Astrocyte (in vitro differentiated cells and primary cell): ENCODE measurements at regions not wholly inside any gene's neighbourhood (a gene's known extent, or its start where the extent isn't known, plus 50 kb on each side); places are given as distances from the start of the nearest gene placed in this dataset.

Experiments
- DNase-seq: peaks from one replicate; pipeline ENCODE4 v3.0.0-alpha.2; 2010; ENCODE audit warnings: low read depth
- FAIRE-seq: peaks from 2 replicates; lab custom pipeline; 2011; peaks lifted over from hg19 to GRCh38; lab: Jason Lieb, UNC
- H2AFZ ChIP-seq: 2 replicates; pipeline ENCODE4 v1.6.0; 2012; ENCODE audit warnings: low read depth, low read length, inconsistent platforms
- H3K27ac ChIP-seq: 2 replicates; pipeline ENCODE4 v1.5.1; 2011; ENCODE audit warnings: low read depth, low read length, inconsistent platforms
- H3K27me3 ChIP-seq: 2 replicates; pipeline ENCODE4 v1.6.0; 2011; ENCODE audit warnings: low read length, inconsistent platforms; ENCODE audit not compliant: insufficient read depth
- H3K36me3 ChIP-seq: 2 replicates; pipeline ENCODE4 v1.5.1; 2011; ENCODE audit warnings: low read length, inconsistent platforms; ENCODE audit not compliant: insufficient read depth
- H3K4me1 ChIP-seq: 2 replicates; pipeline ENCODE4 v1.5.1; 2011; ENCODE audit warnings: low read length, inconsistent platforms; ENCODE audit not compliant: insufficient read depth
- H3K4me2 ChIP-seq: 2 replicates; pipeline ENCODE4 v1.6.0; 2012; ENCODE audit warnings: low read length, inconsistent platforms
- H3K4me3 ChIP-seq: 2 replicates; pipeline ENCODE4 v1.5.1; 2011; ENCODE audit warnings: low read depth, mild to moderate bottlenecking, low read length, inconsistent platforms; ENCODE audit not compliant: insufficient read depth
- H3K79me2 ChIP-seq: 2 replicates; pipeline ENCODE4 v1.6.0; 2012; ENCODE audit warnings: mild to moderate bottlenecking, low read length, inconsistent platforms; ENCODE audit not compliant: insufficient read depth
- H3K9ac ChIP-seq: 2 replicates; pipeline ENCODE4 v1.6.0; 2012; ENCODE audit warnings: mild to moderate bottlenecking, low read length, inconsistent platforms
- H3K9me3 ChIP-seq: 2 replicates; pipeline ENCODE4 v1.5.1; 2012; ENCODE audit warnings: low read depth, mild to moderate bottlenecking, low read length, inconsistent platforms; ENCODE audit not compliant: insufficient read depth
- H4K20me1 ChIP-seq: 2 replicates; pipeline ENCODE4 v1.6.0; 2012; ENCODE audit warnings: low read length, inconsistent platforms; ENCODE audit not compliant: insufficient read depth
- H3K27ac Mint-ChIP-seq: one replicate; pipeline ENCODE4 v1.8.0; 2021; ENCODE audit warnings: mild to moderate bottlenecking, mixed read lengths; ENCODE audit not compliant: unreplicated experiment
- H3K27me3 Mint-ChIP-seq: one replicate; pipeline ENCODE4 v1.8.0; 2021; ENCODE audit warnings: low read depth, mixed read lengths; ENCODE audit not compliant: unreplicated experiment
- H3K36me3 Mint-ChIP-seq: one replicate; pipeline ENCODE4 v1.8.0; 2021; ENCODE audit warnings: low read depth, mixed read lengths; ENCODE audit not compliant: unreplicated experiment
- H3K4me1 Mint-ChIP-seq: one replicate; pipeline ENCODE4 v1.8.0; 2021; ENCODE audit warnings: low read depth, mixed read lengths; ENCODE audit not compliant: unreplicated experiment
- H3K4me3 Mint-ChIP-seq: one replicate; pipeline ENCODE4 v1.8.0; 2021; ENCODE audit warnings: mild to moderate bottlenecking, moderate library complexity, mixed read lengths; ENCODE audit not compliant: unreplicated experiment
- H3K9me3 Mint-ChIP-seq: one replicate; pipeline ENCODE4 v1.8.0; 2021; ENCODE audit warnings: mild to moderate bottlenecking, mixed read lengths; ENCODE audit not compliant: unreplicated experiment
- EZH2 ChIP-seq: IDR thresholded peaks from 2 replicates; pipeline ENCODE4 v1.6.1; 2012; ENCODE audit warnings: mild to moderate bottlenecking, low read length, inconsistent platforms; ENCODE audit not compliant: insufficient read depth
- TF ChIP-seq, protein P1 (sequence below): IDR thresholded peaks from 2 replicates; pipeline ENCODE4 v1.5.1; 2011; ENCODE audit warnings: low read depth, mild to moderate bottlenecking, inconsistent platforms, low read length, moderate library complexity; ENCODE audit not compliant: insufficient read depth

DNA sequence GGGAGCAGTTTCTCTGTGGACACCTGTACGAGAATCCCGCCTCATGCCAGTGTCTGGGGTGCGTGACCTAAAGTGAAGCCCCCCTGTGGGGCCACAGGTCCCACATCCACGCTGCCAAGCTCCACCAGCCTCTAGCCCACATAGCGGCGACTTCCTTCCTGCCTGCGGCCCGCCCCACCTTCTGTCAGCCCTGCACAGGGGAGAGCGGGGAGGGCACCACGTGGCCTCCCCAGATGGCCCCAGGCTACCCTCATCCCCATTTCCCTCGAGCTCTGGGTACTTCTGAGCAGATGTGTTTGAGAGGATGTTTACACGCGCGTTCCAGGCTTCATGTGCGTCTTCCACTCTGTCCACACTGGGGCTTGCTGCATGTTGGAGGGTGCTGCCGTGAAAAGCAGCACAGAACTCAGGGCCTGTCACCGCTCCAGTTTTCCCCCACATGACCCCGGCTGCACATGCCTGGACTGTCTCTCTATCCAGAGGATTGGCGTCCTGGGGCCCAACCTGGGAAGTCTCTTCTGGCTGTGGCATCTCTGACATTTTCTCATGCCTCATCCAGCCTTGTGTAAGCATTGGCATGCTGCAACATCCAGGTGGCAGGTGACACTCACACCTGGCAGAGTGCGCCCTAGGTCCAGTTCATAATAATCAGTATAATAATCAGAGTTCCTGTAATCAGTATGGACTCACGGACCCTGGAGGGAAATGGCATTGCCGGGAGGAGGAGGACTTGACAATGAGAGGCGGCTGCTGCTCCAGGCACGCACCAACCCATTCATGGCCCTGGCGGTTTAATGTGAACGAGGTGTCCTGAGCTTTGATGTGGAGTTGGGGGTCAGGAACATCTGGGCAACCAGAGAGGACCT is 146.3 kb upstream of the TWIST2 start:
- Histone ChIP-seq H3K4me1 (no peaks in the 10 kb centered on the region), H3K9me3 (no peaks in the 10 kb centered on the region), H3K27me3 (peaks cover 2% of the 10 kb centered on the region), H4K20me1 (no peaks in the 10 kb centered on the region), H3K4me2 (no peak overlapping the region), H3K4me3 (no peak overlapping the region), H3K9ac (no peak overlapping the region), H2AFZ (no peak overlapping the region), H3K27ac (no peak overlapping the region), H3K79me2 (no peaks in the 10 kb centered on the region), H3K36me3 (no peaks in the 10 kb centered on the region)
- no peak for DNase-seq
- Mint-ChIP-seq H3K36me3 (no peaks in the 10 kb centered on the region), H3K27ac (no peak overlapping the region), H3K9me3 (no peaks in the 10 kb centered on the region), H3K4me3 (no peak overlapping the region), H3K27me3 (peaks cover 21% of the 10 kb centered on the region), H3K4me1 (peaks cover 2% of the 10 kb centered on the region)
- no peak for TF ChIP-seq EZH2
- TF ChIP-seq, protein P1, sequence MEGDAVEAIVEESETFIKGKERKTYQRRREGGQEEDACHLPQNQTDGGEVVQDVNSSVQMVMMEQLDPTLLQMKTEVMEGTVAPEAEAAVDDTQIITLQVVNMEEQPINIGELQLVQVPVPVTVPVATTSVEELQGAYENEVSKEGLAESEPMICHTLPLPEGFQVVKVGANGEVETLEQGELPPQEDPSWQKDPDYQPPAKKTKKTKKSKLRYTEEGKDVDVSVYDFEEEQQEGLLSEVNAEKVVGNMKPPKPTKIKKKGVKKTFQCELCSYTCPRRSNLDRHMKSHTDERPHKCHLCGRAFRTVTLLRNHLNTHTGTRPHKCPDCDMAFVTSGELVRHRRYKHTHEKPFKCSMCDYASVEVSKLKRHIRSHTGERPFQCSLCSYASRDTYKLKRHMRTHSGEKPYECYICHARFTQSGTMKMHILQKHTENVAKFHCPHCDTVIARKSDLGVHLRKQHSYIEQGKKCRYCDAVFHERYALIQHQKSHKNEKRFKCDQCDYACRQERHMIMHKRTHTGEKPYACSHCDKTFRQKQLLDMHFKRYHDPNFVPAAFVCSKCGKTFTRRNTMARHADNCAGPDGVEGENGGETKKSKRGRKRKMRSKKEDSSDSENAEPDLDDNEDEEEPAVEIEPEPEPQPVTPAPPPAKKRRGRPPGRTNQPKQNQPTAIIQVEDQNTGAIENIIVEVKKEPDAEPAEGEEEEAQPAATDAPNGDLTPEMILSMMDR: no peak
- no peak for FAIRE-seq

DNA sequence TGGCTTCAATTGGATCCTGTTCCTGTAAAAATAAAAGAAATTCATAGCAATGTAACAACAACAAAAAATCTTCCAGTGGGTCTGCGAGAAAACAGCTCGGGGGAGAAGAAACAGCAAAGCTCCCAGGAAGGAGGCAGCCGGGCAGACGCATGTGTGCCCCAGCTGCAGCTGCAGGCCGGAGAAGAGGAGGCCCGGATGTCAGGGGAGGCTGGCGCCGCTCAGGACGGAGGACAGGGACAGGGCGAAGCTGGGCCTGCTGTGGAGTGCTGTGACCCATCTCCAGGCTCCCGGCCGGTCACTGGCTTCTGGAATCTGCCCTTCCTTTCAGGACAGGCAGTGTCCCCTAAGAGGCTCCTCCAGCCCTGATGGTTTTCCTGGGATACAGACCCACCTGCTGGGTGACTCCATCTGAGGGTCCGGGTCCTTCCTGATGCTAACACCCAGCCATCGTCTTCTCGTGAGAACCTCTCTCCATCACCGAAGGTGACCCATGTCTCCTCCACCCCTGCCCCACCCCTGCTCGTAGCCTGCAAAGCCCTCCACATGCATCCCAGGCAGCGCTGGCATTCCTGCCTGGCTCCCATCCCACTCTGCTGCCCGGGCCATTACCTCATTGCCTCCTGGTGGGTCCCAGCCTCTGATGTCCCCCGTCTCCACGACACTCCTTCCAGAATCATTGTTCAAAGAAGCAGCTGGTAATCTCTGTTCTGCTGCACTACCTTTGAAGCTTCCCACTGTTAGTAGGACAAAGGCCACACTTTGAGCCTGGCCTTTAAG is 145.4 kb upstream of the TWIST2 start:
- Mint-ChIP-seq H3K9me3 (no peaks in the 10 kb centered on the region), H3K4me1 (peaks cover 2% of the 10 kb centered on the region), H3K27ac (no peak overlapping the region), H3K4me3 (no peak overlapping the region), H3K36me3 (no peaks in the 10 kb centered on the region), H3K27me3 (peaks cover 21% of the 10 kb centered on the region)
- Histone ChIP-seq H3K27ac (no peak overlapping the region), H2AFZ (no peak overlapping the region), H3K4me2 (no peak overlapping the region), H3K27me3 (peaks cover 2% of the 10 kb centered on the region), H3K9me3 (no peaks in the 10 kb centered on the region), H3K9ac (no peak overlapping the region), H3K4me1 (no peaks in the 10 kb centered on the region), H3K4me3 (no peak overlapping the region), H3K79me2 (no peaks in the 10 kb centered on the region), H4K20me1 (no peaks in the 10 kb centered on the region), H3K36me3 (no peaks in the 10 kb centered on the region)
- no peak for FAIRE-seq
- no peak for DNase-seq
- TF ChIP-seq EZH2: no peak
- TF ChIP-seq, protein P1: no peak
